ENCODE measurements at regions not wholly inside any gene's neighbourhood (a gene's known extent, or its start where the extent isn't known, plus 50 kb on each side); places are given as distances from the start of the nearest gene placed in this dataset.
A peak's percentile ranks its signal among the peaks of the same experiment; 100 is the strongest.
"Not testable (repeated sequence)": the region's sequence is repeated elsewhere in the genome, so short reads cannot be mapped to it uniquely, and the experiment has no call there.

DNA sequence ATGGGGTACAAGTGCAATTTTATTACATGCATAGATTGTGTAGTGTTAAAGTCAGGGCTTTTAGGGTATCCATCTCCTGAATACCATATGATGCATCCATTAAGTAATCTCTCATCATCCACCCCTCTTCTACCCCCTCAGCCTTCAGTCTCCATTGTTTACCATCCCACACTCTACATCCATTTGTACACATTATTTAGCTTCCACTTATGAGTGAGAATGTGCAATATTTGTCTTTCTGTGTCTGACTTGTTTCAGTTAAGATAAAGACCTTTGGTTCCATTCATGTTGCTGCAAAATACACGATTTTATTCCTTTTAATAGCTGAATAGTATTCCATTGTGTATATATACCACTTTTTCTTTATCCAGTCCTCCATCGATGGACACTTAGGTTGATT, 222.5 kb upstream of the USP24 start (continued):
- TF ChIP-seq, protein P1, sequence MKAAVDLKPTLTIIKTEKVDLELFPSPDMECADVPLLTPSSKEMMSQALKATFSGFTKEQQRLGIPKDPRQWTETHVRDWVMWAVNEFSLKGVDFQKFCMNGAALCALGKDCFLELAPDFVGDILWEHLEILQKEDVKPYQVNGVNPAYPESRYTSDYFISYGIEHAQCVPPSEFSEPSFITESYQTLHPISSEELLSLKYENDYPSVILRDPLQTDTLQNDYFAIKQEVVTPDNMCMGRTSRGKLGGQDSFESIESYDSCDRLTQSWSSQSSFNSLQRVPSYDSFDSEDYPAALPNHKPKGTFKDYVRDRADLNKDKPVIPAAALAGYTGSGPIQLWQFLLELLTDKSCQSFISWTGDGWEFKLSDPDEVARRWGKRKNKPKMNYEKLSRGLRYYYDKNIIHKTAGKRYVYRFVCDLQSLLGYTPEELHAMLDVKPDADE (CRISPR knock-in tag; IDR thresholded peaks at IDR 0.05): no peak
- TF ChIP-seq RNF2 (conservative IDR thresholded peaks at IDR 0.05; ENCODE audit: low read depth) (no peak), GABPA (IDR thresholded peaks at IDR 0.05; ENCODE audit: low read depth, low read length) (no peak), GABPA (CRISPR knock-in tag; IDR thresholded peaks at IDR 0.05; ENCODE audit: low read depth) (no peak), HNRNPLL (IDR thresholded peaks at IDR 0.05; ENCODE audit: low read depth, low read length, poor library complexity, severe bottlenecking) (no peak), FOXC1 (CRISPR knock-in tag; IDR thresholded peaks at IDR 0.05; ENCODE audit: borderline replicate concordance) (no peak), NFRKB (IDR thresholded peaks at IDR 0.05) (no peak), RBM22 (optimal IDR thresholded peaks at IDR 0.05; ENCODE audit: low read length) (no peak), BCL6 (CRISPR knock-in tag; IDR thresholded peaks at IDR 0.05) (peak; percentile 82), ZZZ3 (CRISPR knock-in tag; IDR thresholded peaks at IDR 0.05; ENCODE audit: borderline replicate concordance) (no peak)
- TF ChIP-seq, protein P2, sequence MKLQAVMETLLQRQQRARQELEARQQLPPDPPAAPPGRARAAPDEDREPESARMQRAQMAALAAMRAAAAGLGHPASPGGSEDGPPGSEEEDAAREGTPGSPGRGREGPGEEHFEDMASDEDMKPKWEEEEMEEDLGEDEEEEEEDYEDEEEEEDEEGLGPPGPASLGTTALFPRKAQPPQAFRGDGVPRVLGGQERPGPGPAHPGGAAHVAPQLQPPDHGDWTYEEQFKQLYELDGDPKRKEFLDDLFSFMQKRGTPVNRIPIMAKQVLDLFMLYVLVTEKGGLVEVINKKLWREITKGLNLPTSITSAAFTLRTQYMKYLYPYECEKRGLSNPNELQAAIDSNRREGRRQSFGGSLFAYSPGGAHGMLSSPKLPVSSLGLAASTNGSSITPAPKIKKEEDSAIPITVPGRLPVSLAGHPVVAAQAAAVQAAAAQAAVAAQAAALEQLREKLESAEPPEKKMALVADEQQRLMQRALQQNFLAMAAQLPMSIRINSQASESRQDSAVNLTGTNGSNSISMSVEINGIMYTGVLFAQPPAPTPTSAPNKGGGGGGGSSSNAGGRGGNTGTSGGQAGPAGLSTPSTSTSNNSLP (IDR thresholded peaks at IDR 0.05; ENCODE audit: low read depth, low read length): 0 out of 2 replicates have a peak, but pooled peaks have one; percentile 25

DNA sequence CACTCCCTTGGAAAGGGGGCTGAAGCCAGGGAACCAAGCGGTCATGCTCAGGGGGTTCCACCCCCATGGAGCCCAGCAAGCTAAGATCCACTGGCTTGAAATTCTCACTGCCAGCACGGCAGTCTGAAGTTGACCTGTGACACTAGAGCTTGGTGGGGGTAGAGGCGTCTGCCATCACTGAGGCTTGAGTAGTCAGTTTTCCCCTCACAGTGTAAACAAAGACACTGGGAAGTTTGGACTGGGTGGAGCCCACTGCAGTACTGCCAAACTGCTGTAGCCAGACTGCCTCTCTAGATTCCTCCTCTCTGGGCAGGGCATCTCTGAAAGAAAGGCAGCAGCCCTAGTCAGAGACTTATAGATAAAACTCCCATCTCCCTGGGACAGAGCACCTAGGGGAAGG, 215.6 kb upstream of the USP24 start:
- peaks cover 67% of the 10 kb centered on the region for H3K4me1 ChIP-seq (ENCODE audit: insufficient read depth, low read length)
- H2AFZ ChIP-seq (ENCODE audit: low read length); CTCF ChIA-PET (ENCODE audit: low intra/inter-chr PET ratio, low total read pairs); H3K79me2 ChIP-seq (ENCODE audit: insufficient read depth, low read length); BruUV-seq (replicated peaks); H3K9me3 ChIP-seq (ENCODE audit: low read length); FAIRE-seq; H3K27me3 ChIP-seq (ENCODE audit: control insufficient read depth in 1 of 2, insufficient read depth in 2 of 2, low read length in 2 of 2); H3K4me2 ChIP-seq (ENCODE audit: low read depth, low read length); H4K20me1 ChIP-seq (ENCODE audit: insufficient read depth, low read length); intact Hi-C loops (cut with micrococcal nuclease; ENCODE audit: unreplicated experiment); H3K36me3 ChIP-seq (replicated peaks in 1 of 2; ENCODE audit: control insufficient read depth in 1 of 2, insufficient read depth in 2 of 2, low read length in 2 of 2); H3K4me3 ChIP-seq (replicated peaks in 1 of 3; ENCODE audit: insufficient read depth in 1 of 3, low read depth in 2 of 3, low read length in 3 of 3); TF ChIP-seq FOXP1 (IDR thresholded peaks at IDR 0.05); FOXA1 (IDR thresholded peaks at IDR 0.05); EP300 (CRISPR knock-in tag; IDR thresholded peaks at IDR 0.05; ENCODE audit: borderline replicate concordance); NR2F6 (IDR thresholded peaks at IDR 0.05): not testable (repeated sequence)
- DNase-seq (ENCODE audit: low spot score) (peak; percentile 70), ATAC-seq (peak; percentile 14; the same call in 1 of the 3 replicates)
- peak overlapping the region; percentile 36; the same call in 1 of the 2 replicates for H3K9ac ChIP-seq (ENCODE audit: insufficient read depth, low read depth, low read length)
- 20% methylated on average over 1 of the region's 3 CpGs for WGBS (ENCODE audit: low lambda C conversion rate)
- H3K27ac ChIP-seq (ENCODE audit: extremely low read length, insufficient read depth, low read length): peak overlapping the region; percentile 69
- in situ Hi-C loops (cut with HindIII; ENCODE audit: extremely low pct_ligation_motif_present, low pct_unique_long_range_greater_than_20kb): loop anchor here (10.0 kb wide), 1 partner anchor 104 kb away; no protein-coding TSS in a partner anchor
- POLR2A ChIA-PET: interaction anchor here (0.8 to 1.5 kb wide), 4 partner anchors 10 to 1006 kb away, joined by 3 to 4 read pairs (median 3); no protein-coding TSS in a partner anchor
- TF ChIP-seq, protein P3, sequence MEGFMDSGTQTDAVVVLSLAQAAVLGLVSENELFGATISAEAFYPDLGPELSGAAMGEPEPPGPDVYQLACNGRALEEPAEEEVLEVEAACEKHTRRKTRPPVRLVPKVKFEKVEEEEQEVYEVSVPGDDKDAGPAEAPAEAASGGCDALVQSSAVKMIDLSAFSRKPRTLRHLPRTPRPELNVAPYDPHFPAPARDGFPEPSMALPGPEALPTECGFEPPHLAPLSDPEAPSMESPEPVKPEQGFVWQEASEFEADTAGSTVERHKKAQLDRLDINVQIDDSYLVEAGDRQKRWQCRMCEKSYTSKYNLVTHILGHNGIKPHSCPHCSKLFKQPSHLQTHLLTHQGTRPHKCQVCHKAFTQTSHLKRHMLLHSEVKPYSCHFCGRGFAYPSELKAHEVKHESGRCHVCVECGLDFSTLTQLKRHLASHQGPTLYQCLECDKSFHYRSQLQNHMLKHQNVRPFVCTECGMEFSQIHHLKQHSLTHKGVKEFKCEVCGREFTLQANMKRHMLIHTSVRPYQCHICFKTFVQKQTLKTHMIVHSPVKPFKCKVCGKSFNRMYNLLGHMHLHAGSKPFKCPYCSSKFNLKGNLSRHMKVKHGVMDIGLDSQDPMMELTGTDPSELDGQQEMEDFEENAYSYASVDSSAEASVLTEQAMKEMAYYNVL (CRISPR knock-in tag; IDR thresholded peaks at IDR 0.05; ENCODE audit: borderline replicate concordance): peak; percentile 31; the same call in 1 of the 2 replicates
- 0 out of 2 replicates have a peak, but pooled peaks have one; percentile 26 for TF ChIP-seq FOXP1 (CRISPR knock-in tag; IDR thresholded peaks at IDR 0.05)
- TF ChIP-seq FOXA1 (CRISPR knock-in tag; IDR thresholded peaks at IDR 0.05): peak; percentile 85
- TF ChIP-seq NCOA2 (CRISPR knock-in tag; IDR thresholded peaks at IDR 0.05): 0 out of 2 replicates have a peak, but pooled peaks have one; percentile 17
- TF ChIP-seq FOXK1 (CRISPR knock-in tag; IDR thresholded peaks at IDR 0.05; ENCODE audit: borderline replicate concordance, low read depth): peak; percentile 35; the same call in 1 of the 2 replicates
- TF ChIP-seq GATAD2A (CRISPR knock-in tag; IDR thresholded peaks at IDR 0.05): peak; percentile 47
- TF ChIP-seq EP300 (IDR thresholded peaks at IDR 0.05; ENCODE audit: low read depth in 2 of 2, low read length in 2 of 2): peak in 1 of 2 experiments; percentile 36; a peak in 1 of 4 replicates
- TF ChIP-seq NR2F6 (CRISPR knock-in tag; IDR thresholded peaks at IDR 0.05): peak; percentile 64; the same call in 1 of the 2 replicates
- peak; percentile 19; the same call in 1 of the 2 replicates for TF ChIP-seq HDAC2 (CRISPR knock-in tag; IDR thresholded peaks at IDR 0.05)
